ENCODE measurements at regions not wholly inside any gene's neighbourhood (a gene's known extent, or its start where the extent isn't known, plus 50 kb on each side); places are given as distances from the start of the nearest gene placed in this dataset.

GRCh38 chr2:8376603-8377410 lies 305.0 kb upstream of the ID2 start:
- no peak for DNase-seq (ENCODE audit: low read depth)
- no peak for TF ChIP-seq CTCF (IDR thresholded peaks at IDR 0.05; ENCODE audit: low read depth, low read length)
- no peak for TF ChIP-seq MYC (IDR thresholded peaks at IDR 0.05; ENCODE audit: low read depth, low read length)
- TF ChIP-seq POLR2A (IDR thresholded peaks at IDR 0.05; ENCODE audit: extremely low read depth, insufficient read length): no peak
- TF ChIP-seq MAX (IDR thresholded peaks at IDR 0.05; ENCODE audit: low read depth, low read length): no peak
- H3K4me3 ChIP-seq (ENCODE audit: low read depth, low read length): no peak overlapping the region

- TF ChIP-seq MAX (IDR thresholded peaks at IDR 0.05; ENCODE audit: low read depth, low read length) (no peak), CTCF (IDR thresholded peaks at IDR 0.05; ENCODE audit: low read depth, low read length) (no peak), POLR2A (IDR thresholded peaks at IDR 0.05; ENCODE audit: extremely low read depth, insufficient read length) (no peak), MYC (IDR thresholded peaks at IDR 0.05; ENCODE audit: low read depth, low read length) (no peak)
- no peak for DNase-seq (ENCODE audit: low read depth)
- H3K4me3 ChIP-seq (ENCODE audit: low read depth, low read length): no peak overlapping the region
Measured at GRCh38 chr2:8378016-8378810, 303.6 kb upstream of the ID2 start.

- DNase-seq (ENCODE audit: low read depth): no peak
- no peak overlapping the region for H3K4me3 ChIP-seq (ENCODE audit: low read depth, low read length)
- TF ChIP-seq MAX (IDR thresholded peaks at IDR 0.05; ENCODE audit: low read depth, low read length) (no peak), CTCF (IDR thresholded peaks at IDR 0.05; ENCODE audit: low read depth, low read length) (no peak), POLR2A (IDR thresholded peaks at IDR 0.05; ENCODE audit: extremely low read depth, insufficient read length) (no peak), MYC (IDR thresholded peaks at IDR 0.05; ENCODE audit: low read depth, low read length) (no peak)
Measured at GRCh38 chr2:8379128-8379527, 302.7 kb upstream of the ID2 start.

- no peak for DNase-seq (ENCODE audit: low read depth)
- TF ChIP-seq CTCF (IDR thresholded peaks at IDR 0.05; ENCODE audit: low read depth, low read length): no peak
- no peak for TF ChIP-seq MYC (IDR thresholded peaks at IDR 0.05; ENCODE audit: low read depth, low read length)
- TF ChIP-seq POLR2A (IDR thresholded peaks at IDR 0.05; ENCODE audit: extremely low read depth, insufficient read length): no peak
- no peak for TF ChIP-seq MAX (IDR thresholded peaks at IDR 0.05; ENCODE audit: low read depth, low read length)
- no peak overlapping the region for H3K4me3 ChIP-seq (ENCODE audit: low read depth, low read length)
Measured at GRCh38 chr2:8379549-8379948, 302.3 kb upstream of the ID2 start.

- H3K4me3 ChIP-seq (ENCODE audit: low read depth, low read length): no peak overlapping the region
- TF ChIP-seq CTCF (IDR thresholded peaks at IDR 0.05; ENCODE audit: low read depth, low read length) (no peak), POLR2A (IDR thresholded peaks at IDR 0.05; ENCODE audit: extremely low read depth, insufficient read length) (no peak), MAX (IDR thresholded peaks at IDR 0.05; ENCODE audit: low read depth, low read length) (no peak), MYC (IDR thresholded peaks at IDR 0.05; ENCODE audit: low read depth, low read length) (no peak)
- no peak for DNase-seq (ENCODE audit: low read depth)
Measured at GRCh38 chr2:8380026-8380425, 301.8 kb upstream of the ID2 start.

All from NB4 (cell line).